T47D (cell line): ENCODE measurements at regions not wholly inside any gene's neighbourhood (a gene's known extent, or its start where the extent isn't known, plus 50 kb on each side); places are given as distances from the start of the nearest gene placed in this dataset.

Experiments
- DNase-seq, 2 experiments: peaks; one replicate each; pipeline versions ENCODE4 v3.0.0 to v3.0.0-alpha.2; 2011 to 2012; ENCODE audit warnings: low read depth in 1 of 2, low spot score in 1 of 2
- JUND ChIP-seq: IDR thresholded peaks from 2 replicates; pipeline ENCODE4 v1.6.1; 2012; ENCODE audit warnings: low read depth
- in situ Hi-C: cut with HindIII; loops from 2 replicates; pipeline ENCODE4 v1.10.0; 2016; ENCODE audit warnings: low sequenced_read_pairs, low pct_unique_long_range_greater_than_20kb

DNA sequence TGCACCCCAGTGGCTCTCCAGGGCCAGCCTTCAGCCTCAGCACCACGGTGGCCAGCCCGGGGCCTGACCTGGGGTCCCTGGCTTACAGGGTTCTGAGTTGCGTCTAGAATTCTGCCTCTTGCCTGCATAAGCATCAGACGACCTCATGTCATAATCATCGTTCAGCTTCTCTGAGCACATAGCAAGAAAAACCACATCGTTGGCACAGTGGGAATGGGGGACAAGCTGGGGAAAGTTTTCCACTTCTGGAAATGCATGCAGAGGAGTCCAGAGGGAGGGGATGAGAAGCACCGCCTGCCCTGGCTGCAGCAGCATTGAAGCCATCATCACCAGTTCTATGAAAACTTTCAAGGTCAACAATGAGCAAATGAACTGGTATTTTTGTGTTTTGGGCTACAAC is 441.0 kb upstream of the FRG1 start:
- in situ Hi-C loops, result no loop called here
- TF ChIP-seq JUND, result no peak
- no peak for DNase-seq

DNA sequence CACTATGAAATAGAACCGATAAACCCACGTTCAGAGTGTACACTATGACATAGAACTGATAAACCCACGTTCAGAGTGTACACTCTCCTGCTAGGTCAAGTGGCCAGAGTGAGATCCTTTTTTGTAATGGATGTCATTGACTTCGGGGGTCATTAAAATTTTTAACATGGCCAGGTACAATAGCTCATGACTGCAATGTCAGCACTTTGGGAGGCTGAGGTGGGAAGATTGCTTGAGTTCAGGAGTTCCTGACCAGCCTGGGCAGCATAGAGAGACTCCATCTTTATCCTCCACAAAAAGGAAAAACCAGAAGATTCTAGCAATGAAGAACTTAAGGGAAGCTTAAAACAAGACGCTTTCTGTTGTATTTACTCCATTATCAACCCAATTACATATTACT is 439.7 kb upstream of the FRG1 start:
- no peak for DNase-seq
- TF ChIP-seq JUND, result no peak
- in situ Hi-C loops, result no loop called here

DNA sequence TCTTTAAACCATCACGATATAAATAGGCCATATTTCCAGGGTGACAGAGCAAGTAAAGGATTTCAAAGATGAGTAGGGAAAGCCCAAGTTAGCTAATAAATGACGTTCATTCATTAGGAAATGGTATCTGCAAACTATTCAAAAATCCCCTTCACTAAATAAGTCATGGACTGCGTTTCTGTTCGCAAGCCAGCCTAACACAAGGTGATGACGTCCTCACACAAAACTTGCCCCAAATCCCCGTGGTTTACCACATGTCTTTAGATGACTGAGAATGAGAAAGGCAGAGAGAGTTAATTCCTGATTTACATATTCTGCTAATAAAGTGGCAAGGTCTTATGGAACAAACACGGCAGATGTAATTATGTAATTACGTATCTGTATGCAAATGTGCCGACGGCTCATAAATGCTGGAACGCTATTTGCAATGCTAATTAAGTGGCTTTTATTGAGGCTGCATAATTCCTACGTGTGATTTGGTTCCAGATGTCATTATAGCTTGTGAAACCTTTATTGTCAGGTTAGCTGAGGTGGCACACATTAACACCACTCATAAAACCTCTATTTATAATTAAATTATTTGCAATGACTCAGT is 437.7 kb upstream of the FRG1 start:
- in situ Hi-C loops, result no loop called here
- TF ChIP-seq JUND, result no peak

DNA sequence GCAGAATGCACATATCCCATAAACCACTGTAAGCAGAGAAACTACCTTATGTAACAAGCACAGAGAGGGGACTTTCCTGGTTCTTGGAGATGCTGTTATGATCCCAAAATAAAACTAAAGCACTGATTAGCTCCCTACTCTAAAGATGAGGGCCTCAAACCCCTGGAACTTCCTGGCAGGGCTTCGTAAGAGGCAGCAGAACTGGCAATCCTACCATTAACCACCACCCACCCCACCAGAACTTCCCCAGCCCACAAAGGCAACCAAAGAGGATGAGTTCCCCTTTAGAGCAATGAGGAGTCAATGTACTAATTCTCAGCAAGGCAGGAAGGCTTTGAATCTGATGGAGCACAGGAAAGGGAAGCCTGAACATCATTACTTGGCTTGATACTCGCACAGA is 436.5 kb upstream of the FRG1 start:
- no peak for TF ChIP-seq JUND
- in situ Hi-C loops, result no loop called here

More for the DNA sequence above, 437.7 kb upstream of the FRG1 start:
- no peak for DNase-seq

DNA sequence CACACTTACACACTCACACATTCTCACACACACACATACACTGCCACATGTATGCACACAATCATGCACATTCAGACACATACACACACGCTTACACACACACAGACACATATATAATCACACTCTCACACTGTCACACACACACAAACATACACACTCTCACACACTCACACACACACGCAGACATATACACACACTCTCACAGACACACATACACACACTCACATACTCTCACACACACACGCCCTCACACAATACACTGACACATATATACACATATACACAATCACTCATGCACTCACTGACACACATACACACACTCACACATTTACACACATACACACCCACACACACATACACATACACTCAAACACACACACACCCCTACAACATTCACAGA is 435.3 kb upstream of the FRG1 start:
- in situ Hi-C loops, result no loop called here

More for the DNA sequence above, 436.5 kb upstream of the FRG1 start:
- no peak for DNase-seq

DNA sequence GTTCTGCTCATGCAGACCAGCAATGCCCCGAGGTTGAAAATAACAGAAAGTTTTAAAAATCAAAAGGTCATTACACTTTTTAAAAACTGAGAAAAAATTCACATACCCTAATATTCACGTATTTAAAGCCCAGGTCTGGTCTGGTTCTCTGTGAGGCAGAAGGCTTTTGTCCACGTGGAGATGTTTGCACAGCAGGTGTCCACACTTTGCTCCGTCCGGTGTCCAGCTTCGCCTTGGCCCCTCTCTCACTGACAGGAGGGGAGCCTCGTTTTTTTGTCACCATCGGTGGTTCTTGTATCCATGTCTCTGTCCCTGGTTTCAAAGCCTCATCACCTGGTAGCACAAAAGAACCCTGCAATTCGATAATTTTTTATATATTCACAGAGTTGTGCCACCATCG is 434.6 kb upstream of the FRG1 start:
- in situ Hi-C loops, result no loop called here
- no peak for DNase-seq
- no peak for TF ChIP-seq JUND

More for the DNA sequence above, 435.3 kb upstream of the FRG1 start:
- DNase-seq, result no peak
- TF ChIP-seq JUND, result no peak

DNA sequence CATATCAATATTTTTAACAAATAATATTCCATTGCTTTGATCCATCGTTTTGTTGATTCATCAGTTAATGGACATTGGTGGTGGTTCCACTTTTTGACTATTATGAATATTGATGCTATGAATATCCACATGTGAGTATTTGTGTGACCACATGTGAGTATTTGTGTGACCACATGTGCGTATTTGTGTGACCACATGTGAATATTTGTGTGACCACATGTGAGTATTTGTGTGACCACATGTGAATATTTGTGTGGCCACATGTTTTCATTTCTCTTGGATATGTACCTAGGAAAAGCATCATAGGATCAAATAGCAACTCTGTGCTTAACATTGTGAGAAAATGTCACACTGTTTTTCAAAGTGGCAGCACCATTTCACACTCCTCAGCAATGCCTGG is 433.6 kb upstream of the FRG1 start:
- no peak for TF ChIP-seq JUND
- in situ Hi-C loops, result no loop called here
- no peak for DNase-seq

DNA sequence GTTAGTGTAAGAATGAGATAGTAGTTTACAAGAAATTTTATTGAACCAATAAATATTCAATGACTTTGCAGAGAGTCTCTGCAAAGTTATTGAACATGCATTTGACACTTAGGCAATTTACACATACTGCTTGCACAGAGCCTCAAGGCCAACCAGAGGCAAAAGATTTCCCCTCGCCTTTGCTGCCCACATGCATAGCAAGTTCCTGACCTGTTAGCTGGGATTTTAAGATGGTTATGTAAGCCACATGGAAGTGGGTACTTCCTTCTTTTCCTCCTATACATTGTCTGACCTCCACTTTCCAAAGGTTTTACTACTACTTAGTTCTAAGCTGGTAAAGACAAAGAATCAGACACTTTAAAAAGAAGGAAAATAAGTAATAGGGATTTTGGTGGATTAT is 430.1 kb upstream of the FRG1 start:
- in situ Hi-C loops, result no loop called here
- DNase-seq, result no peak
- no peak for TF ChIP-seq JUND

DNA sequence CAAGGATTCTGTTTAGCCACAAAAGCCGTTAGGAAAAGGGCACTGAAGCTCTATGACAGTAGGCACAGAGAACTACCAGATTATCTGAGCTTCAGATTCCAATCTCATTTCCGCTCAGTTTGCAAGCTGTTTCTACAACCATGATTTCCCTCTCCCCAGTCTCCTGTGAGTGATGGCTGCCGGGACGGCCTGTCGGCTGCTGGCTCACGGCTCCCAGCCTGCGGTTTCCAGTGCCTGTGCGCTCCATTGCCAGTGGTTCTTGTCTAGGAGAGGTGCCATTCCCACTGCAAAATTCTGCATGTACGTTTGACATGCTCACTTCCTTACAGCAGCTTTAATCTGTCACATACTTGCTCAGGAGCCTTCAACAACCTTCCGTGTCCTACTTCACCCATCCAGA is 429.1 kb upstream of the FRG1 start:
- in situ Hi-C loops, result no loop called here
- no peak for DNase-seq
- no peak for TF ChIP-seq JUND

DNA sequence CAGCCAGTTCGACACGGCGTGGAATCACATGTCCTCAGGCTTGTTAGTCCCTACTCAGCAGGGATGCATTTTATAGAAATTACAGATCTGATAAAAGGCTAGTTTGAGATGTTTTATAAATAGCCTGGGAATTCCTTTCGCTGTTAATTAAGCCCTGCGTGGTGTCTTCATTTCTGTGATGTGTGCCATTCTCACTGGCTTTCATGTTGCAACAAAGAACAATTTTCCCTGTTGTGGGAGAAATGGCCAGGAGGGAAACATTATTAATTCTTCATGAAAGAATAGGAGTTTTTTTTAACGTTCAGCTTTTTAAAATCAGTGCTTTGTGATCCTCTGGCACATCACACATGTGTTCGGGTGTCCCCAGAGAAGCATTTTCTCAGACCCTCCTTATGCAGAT is 427.3 kb upstream of the FRG1 start:
- no peak for TF ChIP-seq JUND
- DNase-seq, result no peak
- in situ Hi-C loops, result no loop called here

DNA sequence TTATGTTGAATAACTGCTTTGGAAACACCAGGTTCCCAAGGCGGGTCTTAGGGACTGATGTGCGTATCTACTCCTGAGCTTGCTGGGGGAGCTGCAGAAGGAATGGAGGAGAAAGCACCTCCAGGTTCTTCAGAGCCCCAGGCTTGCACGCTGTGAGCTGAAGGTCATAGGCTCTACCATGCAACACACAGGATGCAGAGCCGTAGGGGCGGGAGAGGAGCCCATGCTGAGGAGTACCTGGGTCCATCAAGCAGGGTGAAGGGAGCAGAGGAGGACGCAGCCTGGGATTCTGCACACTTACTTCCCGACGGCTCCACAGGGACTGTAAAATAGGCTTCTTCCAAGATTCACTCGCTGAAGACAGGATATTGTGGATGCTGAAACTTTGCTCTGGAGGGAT is 426.5 kb upstream of the FRG1 start:
- no peak for TF ChIP-seq JUND
- no peak for DNase-seq
- in situ Hi-C loops, result no loop called here

DNA sequence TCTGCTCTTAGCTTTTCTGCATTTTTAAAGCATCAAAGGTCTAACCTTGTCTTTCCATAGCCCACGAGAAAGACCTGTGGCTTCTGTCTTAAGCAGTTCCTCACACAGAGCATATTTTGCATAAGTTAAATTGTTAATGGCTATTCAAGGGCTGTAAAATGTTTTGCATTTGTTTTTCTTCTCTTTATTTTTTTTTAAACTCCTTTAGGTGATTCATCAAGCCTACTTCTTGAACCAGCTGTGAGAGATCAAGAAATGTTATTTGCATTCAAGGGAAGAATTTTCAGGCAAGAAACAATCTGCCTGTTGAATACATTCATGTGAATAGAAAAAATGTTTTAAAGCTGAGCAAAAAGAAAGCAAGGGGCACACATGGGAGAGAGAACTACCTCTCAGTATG is 423.8 kb upstream of the FRG1 start:
- no peak for DNase-seq
- no peak for TF ChIP-seq JUND
- in situ Hi-C loops, result no loop called here

DNA sequence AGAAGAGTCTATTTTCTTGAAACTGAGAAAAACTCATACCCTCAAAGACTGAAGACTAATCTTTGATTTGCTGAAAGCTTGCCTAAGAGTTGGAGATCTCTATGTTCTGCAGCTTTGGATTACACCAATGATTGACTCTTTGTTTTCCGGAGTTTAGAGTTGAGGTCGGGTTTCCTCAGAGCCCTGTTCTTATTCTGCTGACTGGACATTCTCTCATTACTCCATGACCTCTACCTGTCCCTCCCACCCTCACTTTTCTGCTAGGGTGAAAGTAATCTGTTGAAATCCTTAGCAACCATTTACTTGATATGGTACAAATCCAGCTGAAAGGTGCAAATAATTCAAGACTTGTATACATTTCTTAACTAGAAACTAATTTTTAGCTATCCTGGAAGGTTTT is 421.5 kb upstream of the FRG1 start:
- in situ Hi-C loops, result no loop called here
- TF ChIP-seq JUND, result no peak
- DNase-seq, result no peak

DNA sequence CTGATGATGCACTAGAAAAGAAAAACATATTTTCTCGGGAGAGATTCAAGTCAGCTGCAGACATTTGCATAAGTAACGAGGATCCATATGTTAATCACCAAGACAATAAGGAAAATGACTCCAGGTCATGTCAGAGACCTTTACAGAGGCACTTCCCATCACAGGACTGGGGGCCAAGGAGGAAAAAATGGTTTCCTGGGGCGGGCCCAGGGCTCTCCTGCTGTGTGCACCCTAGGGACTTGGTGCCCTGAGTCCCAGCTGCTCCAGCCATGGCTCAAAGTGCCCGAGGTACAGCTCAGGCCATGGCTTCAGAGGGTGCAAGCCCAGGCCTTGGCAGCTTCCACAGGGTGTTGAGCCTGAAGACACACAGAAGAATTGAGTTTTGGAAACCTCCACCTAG is 415.4 kb upstream of the FRG1 start:
- in situ Hi-C loops, result no loop called here
- no peak for TF ChIP-seq JUND
- DNase-seq, result no peak
